ENCODE measurements at regions not wholly inside any gene's neighbourhood (a gene's known extent, or its start where the extent isn't known, plus 50 kb on each side); places are given as distances from the start of the nearest gene placed in this dataset.
A peak's percentile ranks its signal among the peaks of the same experiment; 100 is the strongest.

DNA sequence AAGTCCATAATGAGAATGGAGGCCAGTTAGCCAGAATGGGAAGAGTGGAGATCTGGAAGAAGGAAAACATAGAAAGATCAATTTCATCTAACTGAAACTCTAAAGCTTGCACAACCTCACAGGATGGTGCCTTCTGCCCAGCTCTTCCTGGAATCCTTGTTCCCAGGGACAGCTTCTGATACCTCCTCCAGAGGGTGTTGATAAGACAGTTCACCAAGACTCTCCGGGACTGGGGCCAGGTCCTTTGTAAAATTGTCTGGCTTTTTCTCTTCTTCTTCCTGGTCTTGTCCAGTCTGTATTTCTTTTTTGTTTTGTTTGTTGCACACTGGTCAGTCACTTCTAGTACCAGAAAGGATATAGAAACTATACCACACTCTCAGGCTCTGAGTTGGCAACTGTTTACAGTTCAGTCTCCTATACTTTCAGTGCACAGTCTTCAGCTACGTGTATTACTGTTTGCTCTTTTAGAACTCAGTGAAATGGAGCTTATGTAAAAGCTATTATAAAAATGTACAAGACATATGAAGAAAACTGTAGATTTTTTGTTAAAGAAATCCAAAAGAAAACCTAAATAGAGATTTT is 142.8 kb upstream of the RPL34 start:
- no peak overlapping the region for H3K4me3 Mint-ChIP-seq
- no peak overlapping the region for H3K27ac Mint-ChIP-seq
- H3K9me3 Mint-ChIP-seq, result peaks cover 0 to 1% (median 0%) of the 10 kb centered on the region in 7 donors

DNA sequence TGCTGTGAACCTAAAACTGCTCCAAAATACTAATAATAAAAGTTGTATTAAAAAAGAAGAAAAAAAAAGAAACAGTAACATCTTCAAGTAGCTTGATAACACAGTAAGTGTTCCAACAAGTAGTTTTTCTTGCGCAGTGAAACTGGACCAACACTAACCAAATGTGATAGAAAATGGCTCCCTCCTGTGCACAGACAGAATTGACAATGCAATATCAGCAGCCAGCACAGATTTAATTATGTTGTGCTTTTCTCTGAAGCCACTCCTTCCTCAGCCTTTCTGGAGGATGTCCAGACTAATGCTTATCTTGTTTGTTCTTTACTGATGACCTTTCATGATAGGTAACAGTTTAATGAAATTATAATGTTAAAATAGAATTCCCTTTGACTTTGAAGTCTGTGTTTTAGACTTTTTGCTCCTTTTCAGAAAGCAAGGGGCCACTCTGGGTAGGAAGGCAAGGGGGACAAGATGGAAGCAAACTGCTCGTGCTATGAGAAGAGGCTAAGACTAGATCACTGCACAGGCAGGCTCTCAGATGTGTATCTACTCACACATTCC is 147.1 kb upstream of the RPL34 start:
- Mint-ChIP-seq H3K27me3 (peaks cover 17% of the 10 kb centered on the region), H3K9me3 (peaks cover 0 to 1% (median 0%) of the 10 kb centered on the region in 7 donors), H3K4me3 (no peak overlapping the region), H3K27ac (no peak overlapping the region), H3K4me1 (peaks cover 0 to 11% (median 1%) of the 10 kb centered on the region in 4 donors), H3K36me3 (no peaks in the 10 kb centered on the region)
- Histone ChIP-seq H3K36me3 (ENCODE audit: control insufficient read depth, insufficient read depth, low read length) (no peaks in the 10 kb centered on the region), H3K27me3 (ENCODE audit: control insufficient read depth, insufficient read depth, low read length) (no peaks in the 10 kb centered on the region), H3K27ac (ENCODE audit: insufficient read depth, low read length, poor library complexity, severe bottlenecking) (no peak overlapping the region), H3K9me3 (ENCODE audit: control insufficient read depth in 2 of 2, low read length in 2 of 2) (no peaks in the 10 kb centered on the region), H3K4me3 (ENCODE audit: low read depth, low read length) (no peak overlapping the region), H3K4me1 (ENCODE audit: control insufficient read depth, insufficient read depth, low read length, poor library complexity, severe bottlenecking) (peaks cover 1% of the 10 kb centered on the region)
- DNase-seq, result peak in 2 of 3 donors; percentile 9 to 33
- ATAC-seq (ENCODE audit: low read depth in 2 of 2), result no peak

More for the DNA sequence above, 142.8 kb upstream of the RPL34 start:
- no peaks in the 10 kb centered on the region for H3K36me3 Mint-ChIP-seq
- DNase-seq, result no peak
- peaks cover 5% of the 10 kb centered on the region for H3K4me1 ChIP-seq (ENCODE audit: control insufficient read depth, insufficient read depth, low read length, poor library complexity, severe bottlenecking)
- ATAC-seq (ENCODE audit: low read depth in 2 of 2), result no peak
- no peaks in the 10 kb centered on the region for H3K36me3 ChIP-seq (ENCODE audit: control insufficient read depth, insufficient read depth, low read length)
- peaks cover 2 to 9% (median 7%) of the 10 kb centered on the region in 4 donors for H3K4me1 Mint-ChIP-seq
- H3K27me3 Mint-ChIP-seq, result peaks cover 17% of the 10 kb centered on the region
- no peaks in the 10 kb centered on the region for H3K9me3 ChIP-seq (ENCODE audit: control insufficient read depth in 2 of 2, low read length in 2 of 2)
- no peak overlapping the region for H3K27ac ChIP-seq (ENCODE audit: insufficient read depth, low read length, poor library complexity, severe bottlenecking)
- H3K4me3 ChIP-seq (ENCODE audit: low read depth, low read length), result no peak overlapping the region
- H3K27me3 ChIP-seq (ENCODE audit: control insufficient read depth, insufficient read depth, low read length), result no peaks in the 10 kb centered on the region

DNA sequence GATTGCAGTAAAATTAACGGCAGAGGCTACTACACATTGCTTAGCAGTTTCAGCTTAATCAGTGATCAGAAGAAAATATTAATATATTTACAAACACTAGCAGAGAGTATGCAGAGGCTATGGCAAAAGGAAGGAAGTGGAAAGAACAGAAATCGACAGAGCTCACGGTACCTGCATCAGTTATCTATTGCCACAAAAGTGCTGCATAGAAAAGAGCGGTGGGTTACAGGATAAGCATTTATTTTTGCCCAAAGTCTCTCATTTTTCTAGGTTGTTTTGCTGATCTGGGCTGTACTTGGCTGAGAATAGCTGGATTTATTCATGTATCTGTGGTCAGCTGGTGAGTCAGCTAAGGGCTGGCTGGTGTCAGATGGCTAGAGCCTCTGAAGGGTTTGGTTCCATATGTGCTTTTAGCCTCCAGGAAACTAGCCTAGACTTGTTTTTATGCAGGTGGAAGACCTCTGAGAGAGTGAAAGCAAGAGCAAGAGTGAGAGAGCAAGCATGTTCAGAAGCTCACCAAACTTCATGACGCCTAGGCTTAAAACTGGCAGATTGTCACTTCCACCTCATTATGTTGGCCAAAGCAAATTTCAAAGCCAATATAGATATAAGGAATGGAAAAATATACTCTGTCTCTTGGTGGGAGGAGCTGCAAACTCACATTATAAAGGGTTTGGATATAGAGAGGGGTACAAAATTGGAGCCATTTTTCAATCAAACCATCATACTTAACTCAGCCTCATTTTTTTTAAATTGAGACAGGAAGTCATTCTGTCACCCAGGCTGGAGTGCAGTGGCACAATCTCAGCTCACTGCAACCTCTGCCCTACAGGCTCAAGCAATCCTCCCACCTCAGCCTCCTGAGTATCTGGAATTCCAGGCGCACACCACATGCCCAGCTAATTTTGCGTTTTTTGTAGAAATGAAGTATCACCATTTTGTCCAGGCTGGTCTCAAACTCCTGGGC is 153.2 kb upstream of the RPL34 start:
- peaks cover 16% of the 10 kb centered on the region for H3K4me1 ChIP-seq (ENCODE audit: control insufficient read depth, insufficient read depth, low read length, poor library complexity, severe bottlenecking)
- peaks cover 9 to 30% (median 26%) of the 10 kb centered on the region in 4 donors for H3K4me1 Mint-ChIP-seq
- H3K36me3 ChIP-seq (ENCODE audit: control insufficient read depth, insufficient read depth, low read length), result no peaks in the 10 kb centered on the region
- H3K27me3 Mint-ChIP-seq, result peaks cover 14% of the 10 kb centered on the region
- DNase-seq, result peak in 2 of 3 donors; percentile 21 to 81
- H3K27ac ChIP-seq (ENCODE audit: insufficient read depth, low read length, poor library complexity, severe bottlenecking), result no peak overlapping the region
- H3K9me3 ChIP-seq (ENCODE audit: control insufficient read depth in 2 of 2, low read length in 2 of 2), result no peaks in the 10 kb centered on the region
- no peaks in the 10 kb centered on the region for H3K27me3 ChIP-seq (ENCODE audit: control insufficient read depth, insufficient read depth, low read length)
- no peaks in the 10 kb centered on the region for H3K36me3 Mint-ChIP-seq
- H3K27ac Mint-ChIP-seq, result peak overlapping the region; percentile 75 to 89 (median 88)
- H3K4me3 Mint-ChIP-seq, result peak overlapping the region in 3 of 4 donors; percentile 53 to 80 (median 78)
- ATAC-seq (ENCODE audit: low read depth in 2 of 2), result peak; percentile 75 to 79
- H3K4me3 ChIP-seq (ENCODE audit: low read depth, low read length), result peak overlapping the region; percentile 64
- peaks cover 0 to 2% (median 0%) of the 10 kb centered on the region in 7 donors for H3K9me3 Mint-ChIP-seq

GRCh38 chr4:108465886-108466500 is 154.4 kb upstream of the RPL34 start:
- Mint-ChIP-seq H3K4me1 (peaks cover 9 to 30% (median 25%) of the 10 kb centered on the region in 4 donors), H3K27me3 (peaks cover 14% of the 10 kb centered on the region), H3K27ac (peak overlapping the region in 1 of 3 donors; percentile 0), H3K36me3 (no peaks in the 10 kb centered on the region), H3K9me3 (peaks cover 0 to 2% (median 0%) of the 10 kb centered on the region in 7 donors), H3K4me3 (peak overlapping the region in 1 of 4 donors; percentile 3)
- Histone ChIP-seq H3K27ac (ENCODE audit: insufficient read depth, low read length, poor library complexity, severe bottlenecking) (no peak overlapping the region), H3K9me3 (ENCODE audit: control insufficient read depth in 2 of 2, low read length in 2 of 2) (no peaks in the 10 kb centered on the region), H3K4me3 (ENCODE audit: low read depth, low read length) (no peak overlapping the region), H3K27me3 (ENCODE audit: control insufficient read depth, insufficient read depth, low read length) (no peaks in the 10 kb centered on the region), H3K36me3 (ENCODE audit: control insufficient read depth, insufficient read depth, low read length) (no peaks in the 10 kb centered on the region), H3K4me1 (ENCODE audit: control insufficient read depth, insufficient read depth, low read length, poor library complexity, severe bottlenecking) (peaks cover 16% of the 10 kb centered on the region)
- no peak for DNase-seq
- no peak for ATAC-seq (ENCODE audit: low read depth in 2 of 2)

DNA sequence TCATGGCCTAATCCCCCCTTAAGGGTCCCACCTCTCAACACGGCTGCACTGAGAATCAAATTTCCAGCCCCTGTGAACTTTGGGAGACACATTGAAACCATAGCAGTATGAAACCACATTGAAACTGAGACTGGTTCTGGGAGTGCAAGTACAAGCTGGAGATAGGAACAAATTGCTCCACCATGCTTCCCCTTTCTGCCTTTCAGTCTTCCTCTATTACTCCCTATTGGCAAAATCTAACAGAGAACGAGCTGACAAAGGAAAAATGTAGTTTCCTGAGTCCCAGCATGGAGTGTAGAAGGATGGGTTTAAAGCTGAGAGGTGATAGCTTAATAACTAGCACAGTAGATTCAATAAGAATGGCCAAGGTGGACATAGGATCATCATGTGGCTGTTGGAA is 161.7 kb upstream of the RPL34 start:
- Histone ChIP-seq H3K27ac (ENCODE audit: insufficient read depth, low read length, poor library complexity, severe bottlenecking) (no peak overlapping the region), H3K4me1 (ENCODE audit: control insufficient read depth, insufficient read depth, low read length, poor library complexity, severe bottlenecking) (no peaks in the 10 kb centered on the region), H3K4me3 (ENCODE audit: low read depth, low read length) (no peak overlapping the region), H3K27me3 (ENCODE audit: control insufficient read depth, insufficient read depth, low read length) (peaks cover 2% of the 10 kb centered on the region), H3K9me3 (ENCODE audit: control insufficient read depth in 2 of 2, low read length in 2 of 2) (no peaks in the 10 kb centered on the region), H3K36me3 (ENCODE audit: control insufficient read depth, insufficient read depth, low read length) (no peaks in the 10 kb centered on the region)
- Mint-ChIP-seq H3K4me1 (no peaks in the 10 kb centered on the region), H3K36me3 (no peaks in the 10 kb centered on the region), H3K27ac (no peak overlapping the region), H3K4me3 (no peak overlapping the region), H3K9me3 (no peaks in the 10 kb centered on the region), H3K27me3 (peaks cover 5% of the 10 kb centered on the region)
- ATAC-seq (ENCODE audit: low read depth in 2 of 2), result no peak
- DNase-seq, result no peak

- Mint-ChIP-seq H3K27ac (no peak overlapping the region), H3K27me3 (no peaks in the 10 kb centered on the region), H3K36me3 (no peaks in the 10 kb centered on the region), H3K4me3 (no peak overlapping the region), H3K4me1 (peaks cover 0 to 3% (median 1%) of the 10 kb centered on the region in 4 donors), H3K9me3 (no peaks in the 10 kb centered on the region)
- H3K27ac ChIP-seq (ENCODE audit: insufficient read depth, low read length, poor library complexity, severe bottlenecking), result no peak overlapping the region
- H3K9me3 ChIP-seq (ENCODE audit: control insufficient read depth in 2 of 2, low read length in 2 of 2), result no peaks in the 10 kb centered on the region
- no peaks in the 10 kb centered on the region for H3K4me1 ChIP-seq (ENCODE audit: control insufficient read depth, insufficient read depth, low read length, poor library complexity, severe bottlenecking)
- H3K4me3 ChIP-seq (ENCODE audit: low read depth, low read length), result no peak overlapping the region
- DNase-seq, result no peak
- ATAC-seq (ENCODE audit: low read depth in 2 of 2), result no peak
- H3K36me3 ChIP-seq (ENCODE audit: control insufficient read depth, insufficient read depth, low read length), result no peaks in the 10 kb centered on the region
- peaks cover 4% of the 10 kb centered on the region for H3K27me3 ChIP-seq (ENCODE audit: control insufficient read depth, insufficient read depth, low read length)
Observed at GRCh38 chr4:108454227-108454626, 166.1 kb upstream of the RPL34 start.

DNA sequence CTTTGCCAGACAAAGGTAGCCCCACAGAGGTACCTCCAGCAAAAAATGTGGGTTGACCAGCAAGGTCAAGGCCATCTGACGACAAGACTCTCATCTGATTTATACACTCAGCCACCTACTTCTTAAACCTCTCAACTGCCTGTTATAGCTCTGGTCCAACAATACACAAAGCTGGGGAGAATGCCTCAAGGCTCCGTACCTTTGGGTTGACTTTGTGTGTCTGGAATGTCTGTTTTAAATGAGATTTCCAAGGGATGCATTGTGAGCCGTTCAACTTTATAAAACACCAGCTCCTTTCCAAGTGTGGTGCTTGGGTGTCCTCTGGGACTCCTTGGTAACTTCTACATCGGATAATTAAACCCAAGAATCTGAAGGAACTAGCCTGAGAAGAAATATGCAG is 167.0 kb upstream of the RPL34 start:
- H3K9me3 Mint-ChIP-seq, result no peaks in the 10 kb centered on the region
- Histone ChIP-seq H3K27ac (ENCODE audit: insufficient read depth, low read length, poor library complexity, severe bottlenecking) (no peak overlapping the region), H3K27me3 (ENCODE audit: control insufficient read depth, insufficient read depth, low read length) (peaks cover 4% of the 10 kb centered on the region), H3K4me1 (ENCODE audit: control insufficient read depth, insufficient read depth, low read length, poor library complexity, severe bottlenecking) (no peaks in the 10 kb centered on the region), H3K36me3 (ENCODE audit: control insufficient read depth, insufficient read depth, low read length) (no peaks in the 10 kb centered on the region), H3K4me3 (ENCODE audit: low read depth, low read length) (no peak overlapping the region), H3K9me3 (ENCODE audit: control insufficient read depth in 2 of 2, low read length in 2 of 2) (no peaks in the 10 kb centered on the region)
- peaks cover 0 to 5% (median 2%) of the 10 kb centered on the region in 4 donors for H3K4me1 Mint-ChIP-seq
- DNase-seq, result no peak
- no peaks in the 10 kb centered on the region for H3K27me3 Mint-ChIP-seq
- no peak overlapping the region for H3K4me3 Mint-ChIP-seq
- ATAC-seq (ENCODE audit: low read depth in 2 of 2), result no peak
- H3K36me3 Mint-ChIP-seq, result no peaks in the 10 kb centered on the region
- no peak overlapping the region for H3K27ac Mint-ChIP-seq
